Esophagus muscularis mucosa (tissue), 4 donors: ENCODE measurements at regions not wholly inside any gene's neighbourhood (a gene's known extent, or its start where the extent isn't known, plus 50 kb on each side); places are given as distances from the start of the nearest gene placed in this dataset.

Experiments
- EP300 ChIP-seq: sonication (generic); formaldehyde crosslinking; IDR thresholded peaks from one replicate; pipeline ENCODE4 v1.6.1; 2017; ENCODE audit warnings: antibody characterized with exemption
- POLR2A ChIP-seq: fragments of 450-650 bp; IDR thresholded peaks from one replicate; pipeline ENCODE4 v1.6.1; 2017; ENCODE audit warnings: antibody characterized with exemption, moderate library complexity, mild to moderate bottlenecking, low read depth
- POLR2AphosphoS5 ChIP-seq, 2 donors: sonication (generic); formaldehyde crosslinking; IDR thresholded peaks; one replicate each; pipeline ENCODE4 v1.6.1; 2017; ENCODE audit warnings: antibody characterized with exemption in 2 of 2
- TF ChIP-seq, protein P1 (sequence below), 3 experiments: fragments of 200-600 bp in 2 of 3; fragments of 450-650 bp in 1 of 3; sonication (generic) in 2 of 3; IDR thresholded peaks; one replicate each; pipeline ENCODE4 v1.5.1; 2017 to 2019; ENCODE audit warnings: antibody characterized with exemption in 3 of 3, mild to moderate bottlenecking in 2 of 3, moderate library complexity in 1 of 3

DNA sequence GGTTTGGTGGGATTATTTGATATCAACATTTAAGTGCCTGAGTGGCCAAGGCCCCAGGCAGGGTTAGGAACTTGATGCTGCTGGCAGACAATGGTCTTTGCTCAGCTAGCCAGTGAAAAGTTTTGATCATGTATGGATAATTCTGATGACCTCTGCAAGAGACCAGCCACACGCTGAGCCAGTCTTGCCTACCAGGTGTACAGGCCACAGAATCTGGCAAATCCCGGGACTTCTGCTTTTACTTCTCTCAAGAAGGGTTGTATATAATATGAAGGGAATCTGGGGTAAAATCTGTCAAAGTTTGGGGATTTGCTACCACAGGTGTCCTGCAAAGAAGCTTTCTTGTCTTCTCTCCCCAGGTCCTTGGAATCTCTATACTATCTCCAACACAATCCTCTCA is 331.4 kb upstream of the GOLIM4 start:
- TF ChIP-seq POLR2AphosphoS5 (IDR thresholded peaks at IDR 0.05) (no peak), POLR2A (no peak), EP300 (no peak)
- TF ChIP-seq, protein P1, sequence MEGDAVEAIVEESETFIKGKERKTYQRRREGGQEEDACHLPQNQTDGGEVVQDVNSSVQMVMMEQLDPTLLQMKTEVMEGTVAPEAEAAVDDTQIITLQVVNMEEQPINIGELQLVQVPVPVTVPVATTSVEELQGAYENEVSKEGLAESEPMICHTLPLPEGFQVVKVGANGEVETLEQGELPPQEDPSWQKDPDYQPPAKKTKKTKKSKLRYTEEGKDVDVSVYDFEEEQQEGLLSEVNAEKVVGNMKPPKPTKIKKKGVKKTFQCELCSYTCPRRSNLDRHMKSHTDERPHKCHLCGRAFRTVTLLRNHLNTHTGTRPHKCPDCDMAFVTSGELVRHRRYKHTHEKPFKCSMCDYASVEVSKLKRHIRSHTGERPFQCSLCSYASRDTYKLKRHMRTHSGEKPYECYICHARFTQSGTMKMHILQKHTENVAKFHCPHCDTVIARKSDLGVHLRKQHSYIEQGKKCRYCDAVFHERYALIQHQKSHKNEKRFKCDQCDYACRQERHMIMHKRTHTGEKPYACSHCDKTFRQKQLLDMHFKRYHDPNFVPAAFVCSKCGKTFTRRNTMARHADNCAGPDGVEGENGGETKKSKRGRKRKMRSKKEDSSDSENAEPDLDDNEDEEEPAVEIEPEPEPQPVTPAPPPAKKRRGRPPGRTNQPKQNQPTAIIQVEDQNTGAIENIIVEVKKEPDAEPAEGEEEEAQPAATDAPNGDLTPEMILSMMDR (IDR thresholded peaks at IDR 0.05) = no peak
